ENCODE measurements at regions not wholly inside any gene's neighbourhood (a gene's known extent, or its start where the extent isn't known, plus 50 kb on each side); places are given as distances from the start of the nearest gene placed in this dataset.
"Not testable (repeated sequence)": the region's sequence is repeated elsewhere in the genome, so short reads cannot be mapped to it uniquely, and the experiment has no call there.

- H3K27ac ChIP-seq (ENCODE audit: low read length); H3K36me3 ChIP-seq (ENCODE audit: control insufficient read depth in 2 of 2, extremely low read depth in 1 of 2, insufficient read depth in 1 of 2, low read length in 1 of 2); H3K36me3 Mint-ChIP-seq; H3K4me1 Mint-ChIP-seq; POLR2A ChIA-PET; H3K27me3 Mint-ChIP-seq; H3K27ac Mint-ChIP-seq; ATAC-seq (replicated peaks in 1 of 4); DNase-seq; H3K9me3 ChIP-seq; H3K4me3 ChIP-seq (ENCODE audit: control insufficient read depth in 1 of 2, extremely low read depth in 1 of 2, low read length in 1 of 2); CTCF ChIA-PET; H3K4me1 ChIP-seq (ENCODE audit: control insufficient read depth in 1 of 2, extremely low read depth in 1 of 2, insufficient read depth in 2 of 2, low read length in 2 of 2); H3K4me3 Mint-ChIP-seq; H3K27me3 ChIP-seq (replicated peaks in 1 of 2; ENCODE audit: control insufficient read depth in 2 of 2, extremely low read depth in 1 of 2, insufficient read depth in 2 of 2, low read length in 1 of 2): not testable (repeated sequence)
- WGBS (ENCODE audit: insufficient coverage), result 92% methylated on average over 26 of the region's 35 CpGs
- peaks cover 4 to 26% (median 14%) of the 10 kb centered on the region in 3 donors for H3K9me3 Mint-ChIP-seq
Measured at GRCh38 chr9:26491922-26492607, 400.5 kb downstream of the CAAP1 start.

GRCh38 chr9:26483991-26484390 is 408.6 kb downstream of the CAAP1 start:
- no peaks in the 10 kb centered on the region for H3K9me3 ChIP-seq
- Mint-ChIP-seq H3K36me3 (no peaks in the 10 kb centered on the region), H3K27ac (no peak overlapping the region), H3K4me1 (no peaks in the 10 kb centered on the region), H3K27me3 (no peaks in the 10 kb centered on the region), H3K4me3 (no peak overlapping the region), H3K9me3 (peaks cover 6 to 27% (median 13%) of the 10 kb centered on the region in 3 donors)
- no peak overlapping the region for H3K27ac ChIP-seq (ENCODE audit: low read length)
- H3K4me3 ChIP-seq (ENCODE audit: control insufficient read depth in 1 of 2, extremely low read depth in 1 of 2, low read length in 1 of 2), result no peak overlapping the region
- ATAC-seq (replicated peaks in 1 of 4), result no peak
- POLR2A ChIA-PET, result no interaction called here
- CTCF ChIA-PET, result no interaction called here
- no peaks in the 10 kb centered on the region for H3K27me3 ChIP-seq (replicated peaks in 1 of 2; ENCODE audit: control insufficient read depth in 2 of 2, extremely low read depth in 1 of 2, insufficient read depth in 2 of 2, low read length in 1 of 2)
- DNase-seq, result no peak
- H3K36me3 ChIP-seq (ENCODE audit: control insufficient read depth in 2 of 2, extremely low read depth in 1 of 2, insufficient read depth in 1 of 2, low read length in 1 of 2), result no peaks in the 10 kb centered on the region
- 72% methylated on average over 5 of the region's 15 CpGs for WGBS (ENCODE audit: insufficient coverage)
- no peaks in the 10 kb centered on the region for H3K4me1 ChIP-seq (ENCODE audit: control insufficient read depth in 1 of 2, extremely low read depth in 1 of 2, insufficient read depth in 2 of 2, low read length in 2 of 2)

GRCh38 chr9:26477963-26478362 is 414.6 kb downstream of the CAAP1 start:
- Mint-ChIP-seq H3K9me3 (peaks cover 11 to 18% (median 12%) of the 10 kb centered on the region in 3 donors), H3K36me3 (no peaks in the 10 kb centered on the region), H3K4me3 (no peak overlapping the region), H3K4me1 (no peaks in the 10 kb centered on the region), H3K27me3 (no peaks in the 10 kb centered on the region), H3K27ac (no peak overlapping the region)
- H3K27me3 ChIP-seq (replicated peaks in 1 of 2; ENCODE audit: control insufficient read depth in 2 of 2, extremely low read depth in 1 of 2, insufficient read depth in 2 of 2, low read length in 1 of 2), result no peaks in the 10 kb centered on the region
- CTCF ChIA-PET, result no interaction called here
- H3K4me3 ChIP-seq (ENCODE audit: control insufficient read depth in 1 of 2, extremely low read depth in 1 of 2, low read length in 1 of 2), result no peak overlapping the region
- DNase-seq, result no peak
- no peak overlapping the region for H3K27ac ChIP-seq (ENCODE audit: low read length)
- no peaks in the 10 kb centered on the region for H3K36me3 ChIP-seq (ENCODE audit: control insufficient read depth in 2 of 2, extremely low read depth in 1 of 2, insufficient read depth in 1 of 2, low read length in 1 of 2)
- POLR2A ChIA-PET, result interaction anchor here in 1 of 2 donors (0.6 kb wide), 1 partner anchor 45 kb away, joined by 5 read pairs; no protein-coding TSS in a partner anchor
- H3K4me1 ChIP-seq (ENCODE audit: control insufficient read depth in 1 of 2, extremely low read depth in 1 of 2, insufficient read depth in 2 of 2, low read length in 2 of 2), result no peaks in the 10 kb centered on the region
- ATAC-seq (replicated peaks in 1 of 4), result no peak
- H3K9me3 ChIP-seq, result no peaks in the 10 kb centered on the region

- Mint-ChIP-seq H3K9me3 (peaks cover 11 to 20% (median 15%) of the 10 kb centered on the region in 3 donors), H3K4me3 (no peak overlapping the region), H3K4me1 (no peaks in the 10 kb centered on the region), H3K27me3 (no peaks in the 10 kb centered on the region), H3K27ac (no peak overlapping the region), H3K36me3 (no peaks in the 10 kb centered on the region)
- no peak for ATAC-seq (replicated peaks in 1 of 4)
- no peaks in the 10 kb centered on the region for H3K4me1 ChIP-seq (ENCODE audit: control insufficient read depth in 1 of 2, extremely low read depth in 1 of 2, insufficient read depth in 2 of 2, low read length in 2 of 2)
- POLR2A ChIA-PET, result no interaction called here
- H3K9me3 ChIP-seq, result peaks cover 3% of the 10 kb centered on the region
- no peak overlapping the region for H3K4me3 ChIP-seq (ENCODE audit: control insufficient read depth in 1 of 2, extremely low read depth in 1 of 2, low read length in 1 of 2)
- no peak for DNase-seq
- H3K27me3 ChIP-seq (replicated peaks in 1 of 2; ENCODE audit: control insufficient read depth in 2 of 2, extremely low read depth in 1 of 2, insufficient read depth in 2 of 2, low read length in 1 of 2), result no peaks in the 10 kb centered on the region
- H3K27ac ChIP-seq (ENCODE audit: low read length), result no peak overlapping the region
- no peaks in the 10 kb centered on the region for H3K36me3 ChIP-seq (ENCODE audit: control insufficient read depth in 2 of 2, extremely low read depth in 1 of 2, insufficient read depth in 1 of 2, low read length in 1 of 2)
- CTCF ChIA-PET, result no interaction called here
- WGBS (ENCODE audit: insufficient coverage), result no CpG with 5 or more reads among the region's 2 CpGs
Measured at GRCh38 chr9:26471261-26471660, 421.3 kb downstream of the CAAP1 start.

GRCh38 chr9:26470284-26470683 is 422.3 kb downstream of the CAAP1 start:
- Histone ChIP-seq H3K27ac (ENCODE audit: low read length) (no peak overlapping the region), H3K27me3 (replicated peaks in 1 of 2; ENCODE audit: control insufficient read depth in 2 of 2, extremely low read depth in 1 of 2, insufficient read depth in 2 of 2, low read length in 1 of 2) (no peaks in the 10 kb centered on the region), H3K36me3 (ENCODE audit: control insufficient read depth in 2 of 2, extremely low read depth in 1 of 2, insufficient read depth in 1 of 2, low read length in 1 of 2) (no peaks in the 10 kb centered on the region), H3K9me3 (peaks cover 3% of the 10 kb centered on the region), H3K4me3 (ENCODE audit: control insufficient read depth in 1 of 2, extremely low read depth in 1 of 2, low read length in 1 of 2) (no peak overlapping the region), H3K4me1 (ENCODE audit: control insufficient read depth in 1 of 2, extremely low read depth in 1 of 2, insufficient read depth in 2 of 2, low read length in 2 of 2) (no peaks in the 10 kb centered on the region)
- POLR2A ChIA-PET, result interaction anchor here in 1 of 2 donors (0.6 kb wide), 1 partner anchor 936 kb away, joined by 4 read pairs; no protein-coding TSS in a partner anchor
- Mint-ChIP-seq H3K9me3 (peaks cover 7 to 17% (median 12%) of the 10 kb centered on the region in 3 donors), H3K27ac (no peak overlapping the region), H3K36me3 (no peaks in the 10 kb centered on the region), H3K27me3 (no peaks in the 10 kb centered on the region), H3K4me3 (no peak overlapping the region), H3K4me1 (no peaks in the 10 kb centered on the region)
- WGBS (ENCODE audit: insufficient coverage), result no CpG with 5 or more reads among the region's 2 CpGs
- ATAC-seq (replicated peaks in 1 of 4) (no peak), DNase-seq (no peak)
- CTCF ChIA-PET, result no interaction called here

GRCh38 chr9:26463837-26464236 is 428.8 kb downstream of the CAAP1 start:
- no peaks in the 10 kb centered on the region for H3K27me3 ChIP-seq (replicated peaks in 1 of 2; ENCODE audit: control insufficient read depth in 2 of 2, extremely low read depth in 1 of 2, insufficient read depth in 2 of 2, low read length in 1 of 2)
- Mint-ChIP-seq H3K4me3 (no peak overlapping the region), H3K9me3 (peaks cover 8 to 11% (median 10%) of the 10 kb centered on the region in 3 donors), H3K27me3 (no peaks in the 10 kb centered on the region), H3K4me1 (no peaks in the 10 kb centered on the region), H3K27ac (no peak overlapping the region), H3K36me3 (no peaks in the 10 kb centered on the region)
- no peak overlapping the region for H3K4me3 ChIP-seq (ENCODE audit: control insufficient read depth in 1 of 2, extremely low read depth in 1 of 2, low read length in 1 of 2)
- H3K9me3 ChIP-seq, result no peaks in the 10 kb centered on the region
- no peaks in the 10 kb centered on the region for H3K36me3 ChIP-seq (ENCODE audit: control insufficient read depth in 2 of 2, extremely low read depth in 1 of 2, insufficient read depth in 1 of 2, low read length in 1 of 2)
- POLR2A ChIA-PET, result no interaction called here
- no peak overlapping the region for H3K27ac ChIP-seq (ENCODE audit: low read length)
- DNase-seq, result no peak
- ATAC-seq (replicated peaks in 1 of 4), result no peak
- no peaks in the 10 kb centered on the region for H3K4me1 ChIP-seq (ENCODE audit: control insufficient read depth in 1 of 2, extremely low read depth in 1 of 2, insufficient read depth in 2 of 2, low read length in 2 of 2)
- WGBS (ENCODE audit: insufficient coverage), result no CpG with 5 or more reads among the region's 1 CpG
- CTCF ChIA-PET, result no interaction called here

- Histone ChIP-seq H3K27ac (ENCODE audit: low read length) (no peak overlapping the region), H3K9me3 (no peaks in the 10 kb centered on the region), H3K4me1 (ENCODE audit: control insufficient read depth in 1 of 2, extremely low read depth in 1 of 2, insufficient read depth in 2 of 2, low read length in 2 of 2) (no peaks in the 10 kb centered on the region), H3K27me3 (replicated peaks in 1 of 2; ENCODE audit: control insufficient read depth in 2 of 2, extremely low read depth in 1 of 2, insufficient read depth in 2 of 2, low read length in 1 of 2) (no peaks in the 10 kb centered on the region), H3K36me3 (ENCODE audit: control insufficient read depth in 2 of 2, extremely low read depth in 1 of 2, insufficient read depth in 1 of 2, low read length in 1 of 2) (no peaks in the 10 kb centered on the region), H3K4me3 (ENCODE audit: control insufficient read depth in 1 of 2, extremely low read depth in 1 of 2, low read length in 1 of 2) (no peak overlapping the region)
- no CpG with 5 or more reads among the region's 1 CpG for WGBS (ENCODE audit: insufficient coverage)
- Mint-ChIP-seq H3K9me3 (peaks cover 5 to 11% (median 10%) of the 10 kb centered on the region in 3 donors), H3K27me3 (no peaks in the 10 kb centered on the region), H3K36me3 (no peaks in the 10 kb centered on the region), H3K27ac (no peak overlapping the region), H3K4me1 (no peaks in the 10 kb centered on the region), H3K4me3 (no peak overlapping the region)
- ChIA-PET POLR2A (no interaction called here), CTCF (no interaction called here)
- no peak for DNase-seq
- ATAC-seq (replicated peaks in 1 of 4), result no peak
Measured at GRCh38 chr9:26462751-26463150, 429.9 kb downstream of the CAAP1 start.
